ENCODE measurements at regions not wholly inside any gene's neighbourhood (a gene's known extent, or its start where the extent isn't known, plus 50 kb on each side); places are given as distances from the start of the nearest gene placed in this dataset.

DNA sequence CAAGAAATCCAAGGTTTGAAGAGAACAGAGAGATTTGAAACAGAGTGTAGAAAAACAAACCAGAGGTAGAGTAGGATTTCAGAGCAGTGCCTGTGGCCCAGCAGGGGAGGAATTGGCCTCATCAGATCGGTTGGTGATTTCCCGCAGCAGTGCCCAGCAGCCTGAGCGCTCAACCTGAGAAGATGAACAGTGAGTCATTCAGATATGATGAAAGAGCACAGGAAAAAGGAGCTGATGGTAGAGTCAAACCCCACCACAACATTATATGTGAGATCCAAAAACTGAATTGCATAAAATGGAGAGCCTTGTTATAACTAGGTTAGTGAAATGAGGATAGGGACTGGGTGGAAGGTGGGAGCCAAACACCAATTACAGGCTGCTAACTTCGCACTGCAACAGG is 248.9 kb downstream of the PIK3R1 start:
- Histone ChIP-seq H3K4me3 (ENCODE audit: low read depth in 1 of 2, low read length in 2 of 2) (no peak overlapping the region), H3K36me3 (ENCODE audit: control insufficient read depth in 2 of 2, insufficient read depth in 2 of 2, low read length in 1 of 2) (no peaks in the 10 kb centered on the region)
- 68 to 77% methylated on average over 4 of the region's 4 CpGs for WGBS, 2 donors

GRCh38 chr5:68465133-68465532 is 249.6 kb downstream of the PIK3R1 start:
- Histone ChIP-seq H3K4me3 (ENCODE audit: low read depth in 1 of 2, low read length in 2 of 2) (no peak overlapping the region), H3K27ac (ENCODE audit: low read depth in 2 of 2, low read length in 1 of 2) (no peak overlapping the region), H3K27me3 (ENCODE audit: control insufficient read depth in 1 of 2, insufficient read depth in 2 of 2, low read length in 2 of 2) (no peaks in the 10 kb centered on the region), H3K4me1 (ENCODE audit: control insufficient read depth in 2 of 2, insufficient read depth in 2 of 2, low read length in 1 of 2) (peaks cover 0 to 2% of the 10 kb centered on the region in 2 donors), H3K9me3 (ENCODE audit: control insufficient read depth in 2 of 2, insufficient read depth in 1 of 2, low read depth in 1 of 2, low read length in 1 of 2) (no peaks in the 10 kb centered on the region), H3K36me3 (ENCODE audit: control insufficient read depth in 2 of 2, insufficient read depth in 2 of 2, low read length in 1 of 2) (no peaks in the 10 kb centered on the region)
- WGBS, 2 donors = 80 to 84% methylated on average over 3 of the region's 3 CpGs

More for the DNA sequence above, 248.9 kb downstream of the PIK3R1 start:
- H3K27me3 ChIP-seq (ENCODE audit: control insufficient read depth in 1 of 2, insufficient read depth in 2 of 2, low read length in 2 of 2) = no peaks in the 10 kb centered on the region
- no peaks in the 10 kb centered on the region for H3K9me3 ChIP-seq (ENCODE audit: control insufficient read depth in 2 of 2, insufficient read depth in 1 of 2, low read depth in 1 of 2, low read length in 1 of 2)
- peaks cover 0 to 2% of the 10 kb centered on the region in 2 donors for H3K4me1 ChIP-seq (ENCODE audit: control insufficient read depth in 2 of 2, insufficient read depth in 2 of 2, low read length in 1 of 2)
- no peak overlapping the region for H3K27ac ChIP-seq (ENCODE audit: low read depth in 2 of 2, low read length in 1 of 2)

DNA sequence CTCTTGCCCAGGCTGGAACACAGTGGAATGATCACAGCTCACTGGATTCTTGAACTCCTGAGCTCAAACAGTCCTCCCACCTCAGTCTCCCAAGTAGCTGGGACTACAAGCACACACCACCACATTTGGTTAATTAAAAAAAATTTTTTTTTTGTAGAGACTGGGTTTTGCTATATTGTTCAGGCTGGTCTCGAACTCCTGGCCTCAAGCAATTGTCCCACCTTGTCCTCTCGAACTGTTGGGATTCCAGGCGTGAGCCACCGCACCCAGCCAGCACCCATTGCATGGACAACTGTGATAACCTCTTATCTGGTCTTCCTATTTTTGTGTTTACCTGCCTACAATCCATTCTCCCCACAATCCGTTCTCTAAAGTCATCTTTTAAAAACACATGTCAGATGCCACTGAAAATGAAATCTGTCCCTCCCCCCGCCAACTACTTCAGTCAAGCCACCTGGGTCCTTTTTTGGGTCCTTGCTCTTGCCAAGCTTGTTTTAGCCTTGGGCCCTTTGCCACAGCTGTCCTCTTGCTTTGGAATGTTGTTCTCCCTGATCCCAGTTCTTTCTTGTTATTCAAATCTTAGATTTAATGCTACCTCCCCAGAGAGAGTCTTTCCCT is 250.5 kb downstream of the PIK3R1 start:
- H3K27me3 ChIP-seq (ENCODE audit: control insufficient read depth in 1 of 2, insufficient read depth in 2 of 2, low read length in 2 of 2) = no peaks in the 10 kb centered on the region
- H3K4me3 ChIP-seq (ENCODE audit: low read depth in 1 of 2, low read length in 2 of 2) = no peak overlapping the region
- WGBS, 2 donors = 74 to 79% methylated on average over 6 of the region's 6 CpGs
- peaks cover 0 to 2% of the 10 kb centered on the region in 2 donors for H3K4me1 ChIP-seq (ENCODE audit: control insufficient read depth in 2 of 2, insufficient read depth in 2 of 2, low read length in 1 of 2)
- no peaks in the 10 kb centered on the region for H3K9me3 ChIP-seq (ENCODE audit: control insufficient read depth in 2 of 2, insufficient read depth in 1 of 2, low read depth in 1 of 2, low read length in 1 of 2)
- H3K36me3 ChIP-seq (ENCODE audit: control insufficient read depth in 2 of 2, insufficient read depth in 2 of 2, low read length in 1 of 2) = no peaks in the 10 kb centered on the region
- no peak overlapping the region for H3K27ac ChIP-seq (ENCODE audit: low read depth in 2 of 2, low read length in 1 of 2)

DNA sequence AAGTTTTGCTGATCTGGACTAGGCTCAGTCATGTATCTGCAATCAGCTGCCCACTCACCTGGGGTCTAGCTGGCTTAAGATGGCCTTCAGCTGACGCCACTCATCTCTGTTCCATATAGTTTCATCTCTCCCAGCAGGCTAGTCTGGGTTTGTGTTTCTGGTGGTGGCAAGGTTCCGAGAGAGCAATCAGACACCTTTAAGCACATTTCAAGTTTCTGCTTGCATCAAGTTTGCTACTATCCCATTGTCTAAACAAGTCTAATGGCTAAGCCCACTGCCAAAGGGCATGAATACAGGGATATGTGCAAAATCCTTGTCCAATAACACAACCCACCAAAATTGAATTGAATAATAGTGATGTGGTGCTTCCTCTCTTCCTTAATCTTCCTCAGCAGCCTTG is 251.7 kb downstream of the PIK3R1 start:
- no peaks in the 10 kb centered on the region for H3K27me3 ChIP-seq (ENCODE audit: control insufficient read depth in 1 of 2, insufficient read depth in 2 of 2, low read length in 2 of 2)
- no peaks in the 10 kb centered on the region for H3K9me3 ChIP-seq (ENCODE audit: control insufficient read depth in 2 of 2, insufficient read depth in 1 of 2, low read depth in 1 of 2, low read length in 1 of 2)
- 58 to 64% methylated on average over 2 of the region's 2 CpGs for WGBS, 2 donors
- H3K4me3 ChIP-seq (ENCODE audit: low read depth in 1 of 2, low read length in 2 of 2) = no peak overlapping the region
- H3K27ac ChIP-seq (ENCODE audit: low read depth in 2 of 2, low read length in 1 of 2) = no peak overlapping the region
- peaks cover 0 to 2% of the 10 kb centered on the region in 2 donors for H3K4me1 ChIP-seq (ENCODE audit: control insufficient read depth in 2 of 2, insufficient read depth in 2 of 2, low read length in 1 of 2)
- H3K36me3 ChIP-seq (ENCODE audit: control insufficient read depth in 2 of 2, insufficient read depth in 2 of 2, low read length in 1 of 2) = no peaks in the 10 kb centered on the region

- Histone ChIP-seq H3K27me3 (ENCODE audit: control insufficient read depth in 1 of 2, insufficient read depth in 2 of 2, low read length in 2 of 2) (no peaks in the 10 kb centered on the region), H3K4me3 (ENCODE audit: low read depth in 1 of 2, low read length in 2 of 2) (no peak overlapping the region), H3K27ac (ENCODE audit: low read depth in 2 of 2, low read length in 1 of 2) (peak overlapping the region in 1 of 2 donors; percentile 8), H3K9me3 (ENCODE audit: control insufficient read depth in 2 of 2, insufficient read depth in 1 of 2, low read depth in 1 of 2, low read length in 1 of 2) (no peaks in the 10 kb centered on the region), H3K36me3 (ENCODE audit: control insufficient read depth in 2 of 2, insufficient read depth in 2 of 2, low read length in 1 of 2) (no peaks in the 10 kb centered on the region), H3K4me1 (ENCODE audit: control insufficient read depth in 2 of 2, insufficient read depth in 2 of 2, low read length in 1 of 2) (peaks cover 0 to 2% of the 10 kb centered on the region in 2 donors)
- 68 to 78% methylated on average over 2 of the region's 2 CpGs for WGBS, 2 donors
These were observed 252.2 kb downstream of the PIK3R1 start for GRCh38 chr5:68467794-68468193.

- no peaks in the 10 kb centered on the region for H3K27me3 ChIP-seq (ENCODE audit: control insufficient read depth in 1 of 2, insufficient read depth in 2 of 2, low read length in 2 of 2)
- H3K4me3 ChIP-seq (ENCODE audit: low read depth in 1 of 2, low read length in 2 of 2) = no peak overlapping the region
- no peak overlapping the region for H3K27ac ChIP-seq (ENCODE audit: low read depth in 2 of 2, low read length in 1 of 2)
- H3K4me1 ChIP-seq (ENCODE audit: control insufficient read depth in 2 of 2, insufficient read depth in 2 of 2, low read length in 1 of 2) = peaks cover 0 to 2% of the 10 kb centered on the region in 2 donors
- WGBS, 2 donors = 97 to 98% methylated on average over 4 of the region's 4 CpGs
- no peaks in the 10 kb centered on the region for H3K9me3 ChIP-seq (ENCODE audit: control insufficient read depth in 2 of 2, insufficient read depth in 1 of 2, low read depth in 1 of 2, low read length in 1 of 2)
- no peaks in the 10 kb centered on the region for H3K36me3 ChIP-seq (ENCODE audit: control insufficient read depth in 2 of 2, insufficient read depth in 2 of 2, low read length in 1 of 2)
These were observed 252.8 kb downstream of the PIK3R1 start for GRCh38 chr5:68468322-68468721.

DNA sequence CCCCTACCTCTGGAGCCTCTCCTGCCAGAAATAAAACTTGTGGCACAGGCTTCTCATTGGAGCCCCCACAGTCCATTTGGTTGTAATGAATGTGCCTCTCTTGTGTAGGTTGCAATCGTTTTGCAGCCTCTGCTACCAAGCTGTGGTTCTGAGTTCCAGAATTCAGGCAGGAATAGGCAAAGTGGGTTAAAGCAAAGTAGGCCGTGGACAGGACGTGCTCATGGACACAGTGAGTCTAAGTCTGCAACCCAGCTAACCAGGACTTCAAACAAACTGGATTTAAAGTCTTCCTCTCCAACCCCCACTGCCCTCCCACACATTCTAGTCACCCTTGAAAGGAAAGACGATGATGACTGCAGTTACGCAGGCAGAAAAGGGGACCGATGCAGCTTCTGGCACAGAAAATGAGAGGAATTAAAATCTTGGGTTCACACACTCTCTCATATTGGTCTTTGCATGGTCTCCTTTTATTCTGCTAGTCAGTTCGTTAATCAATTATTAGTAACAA is 260.0 kb downstream of the PIK3R1 start:
- H3K4me1 ChIP-seq (ENCODE audit: control insufficient read depth in 2 of 2, insufficient read depth in 2 of 2, low read length in 1 of 2) = no peaks in the 10 kb centered on the region
- no peaks in the 10 kb centered on the region for H3K9me3 ChIP-seq (ENCODE audit: control insufficient read depth in 2 of 2, insufficient read depth in 1 of 2, low read depth in 1 of 2, low read length in 1 of 2)
- no peak overlapping the region for H3K27ac ChIP-seq (ENCODE audit: low read depth in 2 of 2, low read length in 1 of 2)
- no peaks in the 10 kb centered on the region for H3K36me3 ChIP-seq (ENCODE audit: control insufficient read depth in 2 of 2, insufficient read depth in 2 of 2, low read length in 1 of 2)
- H3K4me3 ChIP-seq (ENCODE audit: low read depth in 1 of 2, low read length in 2 of 2) = no peak overlapping the region
- 92% methylated on average over 7 of the region's 7 CpGs for WGBS, 2 donors
- H3K27me3 ChIP-seq (ENCODE audit: control insufficient read depth in 1 of 2, insufficient read depth in 2 of 2, low read length in 2 of 2) = no peaks in the 10 kb centered on the region

- no peaks in the 10 kb centered on the region for H3K27me3 ChIP-seq (ENCODE audit: control insufficient read depth in 1 of 2, insufficient read depth in 2 of 2, low read length in 2 of 2)
- H3K4me1 ChIP-seq (ENCODE audit: control insufficient read depth in 2 of 2, insufficient read depth in 2 of 2, low read length in 1 of 2) = no peaks in the 10 kb centered on the region
- H3K27ac ChIP-seq (ENCODE audit: low read depth in 2 of 2, low read length in 1 of 2) = no peak overlapping the region
- H3K36me3 ChIP-seq (ENCODE audit: control insufficient read depth in 2 of 2, insufficient read depth in 2 of 2, low read length in 1 of 2) = no peaks in the 10 kb centered on the region
- WGBS, 2 donors = 85 to 88% methylated on average over 3 of the region's 3 CpGs
- no peak overlapping the region for H3K4me3 ChIP-seq (ENCODE audit: low read depth in 1 of 2, low read length in 2 of 2)
- H3K9me3 ChIP-seq (ENCODE audit: control insufficient read depth in 2 of 2, insufficient read depth in 1 of 2, low read depth in 1 of 2, low read length in 1 of 2) = no peaks in the 10 kb centered on the region
These were observed 261.3 kb downstream of the PIK3R1 start for GRCh38 chr5:68476854-68477253.

- 46 to 78% methylated on average over 2 of the region's 2 CpGs for WGBS, 2 donors
- H3K4me3 ChIP-seq (ENCODE audit: low read depth in 1 of 2, low read length in 2 of 2) = no peak overlapping the region
- peak overlapping the region in 1 of 2 donors; percentile 32 for H3K27ac ChIP-seq (ENCODE audit: low read depth in 2 of 2, low read length in 1 of 2)
- no peaks in the 10 kb centered on the region for H3K9me3 ChIP-seq (ENCODE audit: control insufficient read depth in 2 of 2, insufficient read depth in 1 of 2, low read depth in 1 of 2, low read length in 1 of 2)
- no peaks in the 10 kb centered on the region for H3K36me3 ChIP-seq (ENCODE audit: control insufficient read depth in 2 of 2, insufficient read depth in 2 of 2, low read length in 1 of 2)
- H3K4me1 ChIP-seq (ENCODE audit: control insufficient read depth in 2 of 2, insufficient read depth in 2 of 2, low read length in 1 of 2) = no peaks in the 10 kb centered on the region
- no peaks in the 10 kb centered on the region for H3K27me3 ChIP-seq (ENCODE audit: control insufficient read depth in 1 of 2, insufficient read depth in 2 of 2, low read length in 2 of 2)
These were observed 262.9 kb downstream of the PIK3R1 start for GRCh38 chr5:68478301-68479095.

All from esophagus (tissue), 2 donors.